ENCODE measurements at regions not wholly inside any gene's neighbourhood (a gene's known extent, or its start where the extent isn't known, plus 50 kb on each side); places are given as distances from the start of the nearest gene placed in this dataset.

DNA sequence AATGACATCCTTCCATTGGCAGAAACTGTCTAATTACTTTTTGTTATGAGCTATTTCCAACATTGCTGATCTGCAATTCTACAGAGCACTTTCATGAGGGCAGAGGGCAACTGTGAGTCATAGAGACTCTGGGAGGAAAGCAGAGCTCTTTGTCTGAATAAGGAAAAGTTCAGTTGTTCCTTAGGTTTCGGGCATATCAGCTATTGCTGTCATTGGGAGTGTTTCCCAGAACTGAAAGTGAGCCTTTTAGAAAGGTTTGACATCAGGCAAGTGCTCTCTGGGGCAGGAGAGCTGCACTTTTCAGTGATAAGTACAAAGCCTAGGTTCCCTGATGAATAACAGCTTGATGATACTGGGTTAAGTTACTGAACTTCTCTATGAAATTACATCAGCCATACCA, 119.2 kb upstream of the EDNRA start:
- no peak overlapping the region for H3K27ac ChIP-seq (ENCODE audit: insufficient read depth in 1 of 2, low read depth in 1 of 2, low read length in 2 of 2, poor library complexity in 1 of 2, severe bottlenecking in 2 of 2)
- peaks cover 0 to 2% (median 0%) of the 10 kb centered on the region in 5 experiments for H3K27me3 ChIP-seq (replicated peaks in 2 of 5; ENCODE audit: control insufficient read depth in 4 of 5, insufficient read depth in 5 of 5, low read length in 4 of 5)
- peaks cover 0 to 3% (median 0%) of the 10 kb centered on the region in 5 experiments for H3K9me3 ChIP-seq (ENCODE audit: control extremely low read depth in 1 of 5, control insufficient read depth in 4 of 5, insufficient read depth in 2 of 5, low read depth in 1 of 5, low read length in 4 of 5)
- DNase-seq, result no peak
- no peaks in the 10 kb centered on the region for H3K36me3 ChIP-seq (ENCODE audit: control insufficient read depth in 4 of 4, insufficient read depth in 4 of 4, low read length in 3 of 4)
- ChIA-PET CTCF (no interaction called here), POLR2A (no interaction called here)
- no peak overlapping the region for H3K4me3 ChIP-seq (ENCODE audit: control insufficient read depth in 1 of 7, extremely low read depth in 1 of 7, insufficient read depth in 4 of 7, low read depth in 2 of 7, low read length in 6 of 7)
- WGBS (ENCODE audit: insufficient coverage), result 91% methylated on average over 1 of the region's 1 CpG
- no peaks in the 10 kb centered on the region for H3K4me1 ChIP-seq (ENCODE audit: control extremely low read depth in 1 of 4, control insufficient read depth in 4 of 4, insufficient read depth in 4 of 4, low read length in 3 of 4)

DNA sequence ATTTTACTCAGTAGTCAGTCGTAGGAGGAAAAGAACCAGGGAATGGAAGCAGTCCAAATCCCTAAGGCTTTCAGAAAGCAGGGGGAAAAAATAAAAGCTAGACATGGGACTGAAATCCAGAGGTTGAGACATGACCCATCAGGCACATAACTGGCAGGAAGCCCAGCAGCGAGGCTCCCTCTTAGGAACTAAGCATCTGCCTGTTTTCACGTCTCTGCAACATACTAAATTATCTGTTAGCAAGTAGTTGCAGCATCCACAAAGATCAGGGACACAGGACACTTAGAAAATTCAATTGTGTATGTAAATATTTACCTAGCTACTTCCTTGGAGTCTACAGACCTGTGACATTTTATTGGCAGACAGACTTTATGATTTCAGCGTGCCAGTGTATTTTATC, 118.0 kb upstream of the EDNRA start:
- H3K36me3 ChIP-seq (ENCODE audit: control insufficient read depth in 4 of 4, insufficient read depth in 4 of 4, low read length in 3 of 4), result no peaks in the 10 kb centered on the region
- no peak for DNase-seq
- H3K4me1 ChIP-seq (ENCODE audit: control extremely low read depth in 1 of 4, control insufficient read depth in 4 of 4, insufficient read depth in 4 of 4, low read length in 3 of 4), result no peaks in the 10 kb centered on the region
- H3K4me3 ChIP-seq (ENCODE audit: control insufficient read depth in 1 of 7, extremely low read depth in 1 of 7, insufficient read depth in 4 of 7, low read depth in 2 of 7, low read length in 6 of 7), result no peak overlapping the region
- WGBS (ENCODE audit: insufficient coverage), result 100% methylated on average over 2 of the region's 4 CpGs
- peaks cover 0 to 2% (median 0%) of the 10 kb centered on the region in 5 experiments for H3K27me3 ChIP-seq (replicated peaks in 2 of 5; ENCODE audit: control insufficient read depth in 4 of 5, insufficient read depth in 5 of 5, low read length in 4 of 5)
- H3K27ac ChIP-seq (ENCODE audit: insufficient read depth in 1 of 2, low read depth in 1 of 2, low read length in 2 of 2, poor library complexity in 1 of 2, severe bottlenecking in 2 of 2), result no peak overlapping the region
- ChIA-PET POLR2A (no interaction called here), CTCF (no interaction called here)
- peaks cover 0 to 3% (median 0%) of the 10 kb centered on the region in 5 experiments for H3K9me3 ChIP-seq (ENCODE audit: control extremely low read depth in 1 of 5, control insufficient read depth in 4 of 5, insufficient read depth in 2 of 5, low read depth in 1 of 5, low read length in 4 of 5)

DNA sequence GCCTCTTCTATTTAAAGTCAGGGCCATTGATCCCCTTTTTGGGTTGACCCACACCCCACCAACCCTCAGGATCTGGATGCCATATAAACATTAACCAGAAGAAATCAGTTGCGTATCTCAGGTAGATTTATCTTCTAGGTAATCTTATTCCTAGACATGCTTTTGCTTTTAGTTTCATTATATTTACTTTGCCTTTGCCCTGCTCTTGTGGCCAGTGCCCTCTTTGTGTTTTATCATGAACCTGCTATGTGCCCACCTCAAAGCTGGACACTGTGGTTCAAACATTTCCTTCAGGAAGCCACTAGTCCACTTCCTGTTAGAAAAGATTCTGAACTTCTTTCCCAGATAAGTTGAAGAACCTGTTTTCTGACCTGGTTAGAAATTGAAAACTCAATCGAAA, 117.4 kb upstream of the EDNRA start:
- Histone ChIP-seq H3K4me1 (ENCODE audit: control extremely low read depth in 1 of 4, control insufficient read depth in 4 of 4, insufficient read depth in 4 of 4, low read length in 3 of 4) (no peaks in the 10 kb centered on the region), H3K27me3 (replicated peaks in 2 of 5; ENCODE audit: control insufficient read depth in 4 of 5, insufficient read depth in 5 of 5, low read length in 4 of 5) (peaks cover 0 to 2% (median 0%) of the 10 kb centered on the region in 5 experiments), H3K4me3 (ENCODE audit: control insufficient read depth in 1 of 7, extremely low read depth in 1 of 7, insufficient read depth in 4 of 7, low read depth in 2 of 7, low read length in 6 of 7) (no peak overlapping the region), H3K27ac (ENCODE audit: insufficient read depth in 1 of 2, low read depth in 1 of 2, low read length in 2 of 2, poor library complexity in 1 of 2, severe bottlenecking in 2 of 2) (no peak overlapping the region), H3K9me3 (ENCODE audit: control extremely low read depth in 1 of 5, control insufficient read depth in 4 of 5, insufficient read depth in 2 of 5, low read depth in 1 of 5, low read length in 4 of 5) (peaks cover 0 to 3% (median 0%) of the 10 kb centered on the region in 5 experiments), H3K36me3 (ENCODE audit: control insufficient read depth in 4 of 4, insufficient read depth in 4 of 4, low read length in 3 of 4) (no peaks in the 10 kb centered on the region)
- ChIA-PET POLR2A (no interaction called here), CTCF (no interaction called here)
- DNase-seq, result no peak
- 100% methylated on average over 2 of the region's 2 CpGs for WGBS (ENCODE audit: insufficient coverage)

DNA sequence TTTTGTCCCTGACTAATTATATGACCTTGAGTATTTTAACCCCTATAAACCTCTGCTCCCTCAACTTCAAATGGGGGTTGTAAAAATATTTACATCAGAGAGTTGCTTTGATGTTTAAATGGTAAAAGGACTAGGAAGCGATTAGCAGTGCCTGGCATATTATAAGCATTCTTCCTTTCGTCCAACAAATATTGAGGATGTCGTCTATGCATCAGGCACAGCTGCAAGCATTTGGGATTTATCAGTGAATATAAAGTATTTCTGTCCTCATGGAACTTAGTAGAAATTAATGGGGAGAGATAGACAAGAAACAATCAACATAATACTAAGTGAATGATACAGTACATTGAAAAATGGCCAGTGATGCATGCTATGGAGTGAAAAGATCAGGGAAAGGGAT, 115.5 kb upstream of the EDNRA start:
- ChIA-PET CTCF (no interaction called here), POLR2A (no interaction called here)
- no peak for DNase-seq
- peaks cover 0 to 2% (median 0%) of the 10 kb centered on the region in 5 experiments for H3K27me3 ChIP-seq (replicated peaks in 2 of 5; ENCODE audit: control insufficient read depth in 4 of 5, insufficient read depth in 5 of 5, low read length in 4 of 5)
- H3K36me3 ChIP-seq (ENCODE audit: control insufficient read depth in 4 of 4, insufficient read depth in 4 of 4, low read length in 3 of 4), result no peaks in the 10 kb centered on the region
- H3K4me3 ChIP-seq (ENCODE audit: control insufficient read depth in 1 of 7, extremely low read depth in 1 of 7, insufficient read depth in 4 of 7, low read depth in 2 of 7, low read length in 6 of 7), result no peak overlapping the region
- H3K9me3 ChIP-seq (ENCODE audit: control extremely low read depth in 1 of 5, control insufficient read depth in 4 of 5, insufficient read depth in 2 of 5, low read depth in 1 of 5, low read length in 4 of 5), result no peaks in the 10 kb centered on the region
- no peaks in the 10 kb centered on the region for H3K4me1 ChIP-seq (ENCODE audit: control extremely low read depth in 1 of 4, control insufficient read depth in 4 of 4, insufficient read depth in 4 of 4, low read length in 3 of 4)
- H3K27ac ChIP-seq (ENCODE audit: insufficient read depth in 1 of 2, low read depth in 1 of 2, low read length in 2 of 2, poor library complexity in 1 of 2, severe bottlenecking in 2 of 2), result no peak overlapping the region
- WGBS (ENCODE audit: insufficient coverage), result 86% methylated on average over 1 of the region's 3 CpGs

DNA sequence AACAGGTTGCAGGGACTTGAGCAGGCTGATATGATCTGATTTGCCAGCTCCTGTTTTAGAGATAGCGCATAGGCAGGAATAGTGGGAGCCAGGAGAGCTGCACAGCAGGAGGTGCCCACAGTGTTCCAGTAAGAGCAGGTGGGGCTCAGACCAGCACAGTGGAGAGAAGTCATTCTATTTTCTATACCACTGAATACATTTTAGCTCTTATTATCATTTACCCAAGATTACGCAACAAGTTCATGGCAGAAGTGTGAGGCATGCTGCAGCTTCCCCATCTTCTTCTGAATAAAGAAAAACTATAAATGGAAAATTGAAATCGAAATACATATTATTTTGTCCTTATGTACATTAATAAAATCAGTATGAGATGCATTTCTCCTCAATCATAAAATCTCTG, 114.7 kb upstream of the EDNRA start:
- DNase-seq, result no peak
- ChIA-PET POLR2A (no interaction called here), CTCF (no interaction called here)
- Histone ChIP-seq H3K9me3 (ENCODE audit: control extremely low read depth in 1 of 5, control insufficient read depth in 4 of 5, insufficient read depth in 2 of 5, low read depth in 1 of 5, low read length in 4 of 5) (no peaks in the 10 kb centered on the region), H3K27ac (ENCODE audit: insufficient read depth in 1 of 2, low read depth in 1 of 2, low read length in 2 of 2, poor library complexity in 1 of 2, severe bottlenecking in 2 of 2) (no peak overlapping the region), H3K4me1 (ENCODE audit: control extremely low read depth in 1 of 4, control insufficient read depth in 4 of 4, insufficient read depth in 4 of 4, low read length in 3 of 4) (no peaks in the 10 kb centered on the region), H3K4me3 (ENCODE audit: control insufficient read depth in 1 of 7, extremely low read depth in 1 of 7, insufficient read depth in 4 of 7, low read depth in 2 of 7, low read length in 6 of 7) (no peak overlapping the region), H3K36me3 (ENCODE audit: control insufficient read depth in 4 of 4, insufficient read depth in 4 of 4, low read length in 3 of 4) (no peaks in the 10 kb centered on the region), H3K27me3 (replicated peaks in 2 of 5; ENCODE audit: control insufficient read depth in 4 of 5, insufficient read depth in 5 of 5, low read length in 4 of 5) (peaks cover 0 to 2% (median 0%) of the 10 kb centered on the region in 5 experiments)
- WGBS (ENCODE audit: insufficient coverage), result 100% methylated on average over 1 of the region's 3 CpGs

DNA sequence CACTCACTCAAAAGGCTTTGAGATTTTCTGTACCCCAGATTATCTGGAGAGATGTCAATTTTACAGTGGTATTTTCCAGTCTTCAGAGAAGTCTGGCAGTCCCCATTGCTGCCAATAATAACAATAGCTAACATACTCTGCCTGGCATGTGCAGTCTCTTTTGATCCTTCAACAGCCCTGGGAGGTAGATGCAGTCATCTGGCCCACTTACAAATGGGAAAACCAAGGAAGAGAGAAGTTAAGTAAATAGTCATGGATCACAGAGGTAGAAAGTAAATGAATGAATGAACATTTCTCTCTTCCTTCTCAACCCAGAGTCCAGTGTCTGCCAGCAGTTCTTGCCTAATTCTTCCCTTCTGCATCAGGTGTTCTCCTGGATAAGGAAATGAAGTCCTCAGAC, 113.0 kb upstream of the EDNRA start:
- Histone ChIP-seq H3K27me3 (replicated peaks in 2 of 5; ENCODE audit: control insufficient read depth in 4 of 5, insufficient read depth in 5 of 5, low read length in 4 of 5) (peaks cover 0 to 2% (median 0%) of the 10 kb centered on the region in 5 experiments), H3K4me3 (ENCODE audit: control insufficient read depth in 1 of 7, extremely low read depth in 1 of 7, insufficient read depth in 4 of 7, low read depth in 2 of 7, low read length in 6 of 7) (no peak overlapping the region), H3K9me3 (ENCODE audit: control extremely low read depth in 1 of 5, control insufficient read depth in 4 of 5, insufficient read depth in 2 of 5, low read depth in 1 of 5, low read length in 4 of 5) (no peaks in the 10 kb centered on the region), H3K27ac (ENCODE audit: insufficient read depth in 1 of 2, low read depth in 1 of 2, low read length in 2 of 2, poor library complexity in 1 of 2, severe bottlenecking in 2 of 2) (no peak overlapping the region), H3K4me1 (ENCODE audit: control extremely low read depth in 1 of 4, control insufficient read depth in 4 of 4, insufficient read depth in 4 of 4, low read length in 3 of 4) (no peaks in the 10 kb centered on the region), H3K36me3 (ENCODE audit: control insufficient read depth in 4 of 4, insufficient read depth in 4 of 4, low read length in 3 of 4) (no peaks in the 10 kb centered on the region)
- DNase-seq, result no peak
- POLR2A ChIA-PET, result no interaction called here
- CTCF ChIA-PET, result no interaction called here

DNA sequence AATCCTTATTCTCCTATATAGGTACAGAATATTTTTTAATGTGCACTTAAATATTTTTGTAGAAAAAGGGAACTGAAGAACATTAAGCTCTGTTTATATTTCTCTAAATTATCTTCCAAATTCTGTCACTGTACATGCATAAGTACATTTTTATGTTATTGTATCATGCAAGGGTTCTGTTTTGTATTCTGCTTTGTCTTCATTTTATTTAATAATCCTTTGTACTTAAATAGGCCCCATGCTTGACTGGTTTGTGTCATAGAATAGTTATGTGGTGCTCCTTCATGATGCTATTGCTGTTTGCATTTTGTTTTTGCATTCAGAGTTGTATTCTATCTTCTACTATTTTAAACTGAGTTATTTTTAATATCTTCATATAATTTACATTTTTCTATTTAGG, 111.9 kb upstream of the EDNRA start:
- Histone ChIP-seq H3K4me3 (ENCODE audit: control insufficient read depth in 1 of 7, extremely low read depth in 1 of 7, insufficient read depth in 4 of 7, low read depth in 2 of 7, low read length in 6 of 7) (no peak overlapping the region), H3K36me3 (ENCODE audit: control insufficient read depth in 4 of 4, insufficient read depth in 4 of 4, low read length in 3 of 4) (no peaks in the 10 kb centered on the region), H3K27ac (ENCODE audit: insufficient read depth in 1 of 2, low read depth in 1 of 2, low read length in 2 of 2, poor library complexity in 1 of 2, severe bottlenecking in 2 of 2) (no peak overlapping the region), H3K27me3 (replicated peaks in 2 of 5; ENCODE audit: control insufficient read depth in 4 of 5, insufficient read depth in 5 of 5, low read length in 4 of 5) (peaks cover 0 to 2% (median 0%) of the 10 kb centered on the region in 5 experiments), H3K4me1 (ENCODE audit: control extremely low read depth in 1 of 4, control insufficient read depth in 4 of 4, insufficient read depth in 4 of 4, low read length in 3 of 4) (no peaks in the 10 kb centered on the region), H3K9me3 (ENCODE audit: control extremely low read depth in 1 of 5, control insufficient read depth in 4 of 5, insufficient read depth in 2 of 5, low read depth in 1 of 5, low read length in 4 of 5) (no peaks in the 10 kb centered on the region)
- ChIA-PET CTCF (no interaction called here), POLR2A (no interaction called here)
- DNase-seq, result no peak

Measured in common myeloid progenitor, CD34-positive (primary cell).